SK-N-MC (cell line): ENCODE measurements at regions not wholly inside any gene's neighbourhood (a gene's known extent, or its start where the extent isn't known, plus 50 kb on each side); places are given as distances from the start of the nearest gene placed in this dataset.

Experiments
- DNase-seq: peaks from one replicate; pipeline ENCODE4 v3.0.0-alpha.2; 2011; ENCODE audit warnings: low read depth, low spot score
- H3K27ac ChIP-seq: fragments of 200-600 bp; sonication (generic); 2 replicates; pipeline ENCODE4 v1.5.1; 2016; ENCODE audit warnings: mixed run types
- H3K36me3 ChIP-seq: fragments of 200-600 bp; sonication (generic); 2 replicates; pipeline ENCODE4 v1.6.1; 2017; ENCODE audit warnings: antibody characterized with exemption, low read length, mixed read lengths; ENCODE audit not compliant: insufficient read depth
- H3K4me3 ChIP-seq: fragments of 200-600 bp; sonication (generic); 2 replicates; pipeline ENCODE4 v1.5.1; 2016
- H3K9ac ChIP-seq: fragments of 200-600 bp; sonication (generic); 2 replicates; pipeline ENCODE4 v1.8.0; 2017; ENCODE audit warnings: mixed run types, mixed read lengths; ENCODE audit not compliant: insufficient read length
- H3K9me3 ChIP-seq: fragments of 200-600 bp; sonication (generic); 2 replicates; pipeline ENCODE4 v1.6.1; 2017; ENCODE audit warnings: low read depth, mild to moderate bottlenecking, antibody characterized with exemption, low read length, moderate library complexity, mixed read lengths
- EZH2 ChIP-seq: fragments of 200-600 bp; sonication (generic); IDR thresholded peaks from one replicate; pipeline ENCODE4 v1.6.1; 2017; ENCODE audit warnings: antibody characterized with exemption
- FOXP2 ChIP-seq: optimal IDR thresholded peaks from 2 replicates; pipeline ENCODE3; 2011; ENCODE audit warnings: mild to moderate bottlenecking, moderate library complexity; ENCODE audit not compliant: insufficient read depth; ENCODE audit errors: extremely low read length, control extremely low read depth
- POLR2AphosphoS5 ChIP-seq: IDR thresholded peaks from 2 replicates; pipeline ENCODE4 v1.6.1; 2012; ENCODE audit warnings: mild to moderate bottlenecking, low read depth, low read length, borderline replicate concordance

DNA sequence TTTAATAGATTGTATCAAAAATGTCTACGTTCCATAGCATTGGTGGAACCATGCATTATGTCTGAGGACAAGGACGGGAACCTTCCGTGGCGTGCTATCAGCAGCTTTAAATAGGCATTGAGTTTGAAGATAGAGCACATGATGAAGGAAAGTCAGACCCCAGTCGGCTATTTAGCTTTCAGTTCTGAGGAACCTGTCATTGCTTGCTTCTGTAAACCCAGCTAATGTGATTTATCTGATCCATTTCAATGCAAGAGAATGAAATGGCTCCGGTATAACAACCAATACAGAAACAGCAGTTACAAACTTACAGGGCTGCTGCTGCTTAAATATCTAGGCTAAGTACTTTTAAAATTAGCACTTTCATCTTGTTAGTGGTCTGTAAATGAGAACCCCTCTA lies 503.3 kb downstream of the RNF144A start:
- Histone ChIP-seq H3K9ac (no peak overlapping the region), H3K9me3 (no peaks in the 10 kb centered on the region), H3K4me3 (no peak overlapping the region), H3K36me3 (no peaks in the 10 kb centered on the region), H3K27ac (no peak overlapping the region)
- DNase-seq: no peak
- TF ChIP-seq EZH2 (no peak), FOXP2 (no peak), POLR2AphosphoS5 (no peak)

DNA sequence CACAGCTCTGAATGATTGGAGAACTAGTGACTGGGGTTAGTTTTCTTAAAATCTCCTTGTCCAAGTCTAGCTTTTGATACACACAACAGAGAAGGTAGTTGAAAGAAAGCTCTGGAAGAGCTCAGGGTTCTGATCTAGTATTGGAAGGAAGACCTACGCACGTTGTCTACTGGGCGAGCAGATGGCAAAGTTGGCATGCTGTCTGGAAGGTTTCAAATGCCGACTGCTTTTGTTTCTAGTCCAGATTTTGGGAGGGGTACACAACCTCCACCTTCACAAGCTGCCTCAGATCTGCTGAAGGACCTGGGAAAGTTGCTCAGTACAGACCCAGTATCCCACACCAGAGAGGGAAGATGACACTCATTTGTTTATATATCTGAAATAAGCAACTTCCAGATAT lies 507.3 kb downstream of the RNF144A start:
- Histone ChIP-seq H3K4me3 (no peak overlapping the region), H3K9me3 (no peaks in the 10 kb centered on the region), H3K36me3 (no peaks in the 10 kb centered on the region), H3K9ac (no peak overlapping the region), H3K27ac (no peak overlapping the region)
- no peak for TF ChIP-seq POLR2AphosphoS5
- no peak for DNase-seq

DNA sequence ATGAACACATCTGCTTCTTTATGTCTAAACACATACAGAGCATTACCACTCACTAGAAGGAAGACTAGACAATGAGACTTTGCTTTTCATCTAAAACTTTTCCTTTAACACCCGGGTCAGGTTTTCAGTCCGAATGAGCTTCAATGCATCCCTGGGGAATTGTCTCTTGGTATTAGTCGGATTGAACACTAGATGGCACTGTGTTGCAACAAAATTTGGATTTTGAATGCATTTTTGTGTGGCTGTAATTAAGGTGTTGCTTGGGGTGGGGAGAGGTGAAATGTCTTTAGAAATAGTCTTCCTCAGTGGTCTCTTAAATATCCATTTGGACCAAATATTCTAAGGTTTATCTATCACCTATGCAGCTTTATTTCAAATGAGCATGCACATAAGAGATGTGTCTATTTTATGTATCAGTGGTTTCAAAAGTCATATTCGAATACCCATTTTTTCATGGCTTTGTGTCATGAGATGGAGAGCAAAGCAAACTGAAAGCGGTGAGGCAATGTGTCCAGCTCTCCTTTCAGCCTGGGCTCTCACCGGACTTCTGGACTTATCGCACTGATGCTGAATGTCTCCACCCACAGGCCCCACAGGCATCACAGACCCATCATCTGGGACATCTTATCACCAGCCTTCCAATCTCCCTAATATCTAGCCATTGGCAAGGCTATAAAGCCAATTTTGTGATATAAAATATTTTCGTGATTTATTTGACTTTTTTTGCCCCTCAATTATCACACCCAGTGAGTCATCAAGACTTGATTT lies 510.3 kb downstream of the RNF144A start:
- peak overlapping the region; percentile 59 for H3K27ac ChIP-seq
- peaks cover under 1% of the 10 kb centered on the region; the same call in 1 of the 2 replicates for H3K9me3 ChIP-seq
- TF ChIP-seq FOXP2: no peak
- no peak for TF ChIP-seq POLR2AphosphoS5
- TF ChIP-seq EZH2: no peak
- peak; percentile 72 for DNase-seq
- H3K36me3 ChIP-seq: no peaks in the 10 kb centered on the region
- no peak overlapping the region for H3K9ac ChIP-seq
- peak overlapping the region; percentile 17; the same call in 1 of the 2 replicates for H3K4me3 ChIP-seq

DNA sequence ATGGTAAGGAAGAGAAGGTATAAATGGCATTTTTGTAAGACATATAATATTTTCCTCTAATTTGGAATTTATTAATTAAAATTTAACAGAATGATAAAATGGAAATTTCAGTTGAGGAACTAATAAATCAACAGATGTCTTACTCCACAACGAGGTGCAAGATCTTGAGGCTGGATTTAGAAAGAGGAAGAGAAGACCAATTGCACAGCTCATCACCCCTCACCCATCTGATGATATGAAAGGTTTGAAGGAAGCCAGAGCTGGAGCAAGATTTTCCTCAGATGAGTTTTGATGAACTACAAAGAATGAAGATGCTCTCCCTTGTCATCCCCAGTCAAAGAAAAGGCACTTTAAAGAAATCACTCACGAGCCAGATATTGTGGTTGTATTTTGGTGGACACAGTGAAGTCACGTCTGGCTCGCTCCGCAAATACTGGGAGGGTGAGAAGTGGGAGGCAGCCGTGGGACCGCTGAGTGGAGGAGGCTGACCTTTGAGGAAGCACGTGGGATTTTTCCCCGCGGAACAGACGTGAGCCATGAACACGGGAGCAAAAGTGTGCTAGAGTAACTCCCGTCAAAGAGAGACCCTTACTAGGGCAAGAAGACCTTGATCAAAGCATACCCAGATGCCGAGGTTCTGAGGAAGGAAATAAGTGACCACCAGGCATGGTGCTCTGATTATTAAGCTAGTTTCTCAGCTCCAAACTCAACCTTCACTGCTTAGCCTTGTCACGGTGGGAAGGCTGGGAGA lies 511.4 kb downstream of the RNF144A start:
- Histone ChIP-seq H3K4me3 (no peak overlapping the region), H3K9me3 (peaks cover 10% of the 10 kb centered on the region; the same call in 1 of the 2 replicates), H3K27ac (peak overlapping the region; percentile 59), H3K9ac (no peak overlapping the region), H3K36me3 (no peaks in the 10 kb centered on the region)
- TF ChIP-seq FOXP2 (no peak), POLR2AphosphoS5 (no peak), EZH2 (no peak)
- DNase-seq: no peak

DNA sequence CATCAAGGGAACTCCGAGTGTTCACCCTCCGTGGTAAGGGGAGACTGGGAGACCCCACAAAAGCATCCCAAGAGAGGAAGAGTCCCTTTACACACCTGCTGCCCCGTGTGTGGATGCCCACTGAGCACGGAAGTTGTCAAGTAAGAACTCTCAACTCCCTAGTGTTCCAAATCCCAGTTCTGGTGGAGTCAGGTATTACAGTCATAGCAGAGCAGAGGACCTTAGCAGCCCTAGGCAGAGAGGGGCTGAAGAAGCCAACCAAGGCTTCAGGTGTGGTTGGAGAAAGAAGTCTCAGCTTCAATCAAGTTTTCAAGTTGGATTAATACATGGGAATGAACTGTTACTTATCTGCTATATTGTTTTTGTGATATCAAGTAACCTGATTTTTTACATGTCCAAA lies 512.5 kb downstream of the RNF144A start:
- H3K9ac ChIP-seq: no peak overlapping the region
- H3K27ac ChIP-seq: no peak overlapping the region
- peaks cover 12% of the 10 kb centered on the region; the same call in 1 of the 2 replicates for H3K9me3 ChIP-seq
- H3K4me3 ChIP-seq: no peak overlapping the region
- TF ChIP-seq EZH2: no peak
- TF ChIP-seq POLR2AphosphoS5: no peak
- TF ChIP-seq FOXP2: no peak
- no peaks in the 10 kb centered on the region for H3K36me3 ChIP-seq
- no peak for DNase-seq

DNA sequence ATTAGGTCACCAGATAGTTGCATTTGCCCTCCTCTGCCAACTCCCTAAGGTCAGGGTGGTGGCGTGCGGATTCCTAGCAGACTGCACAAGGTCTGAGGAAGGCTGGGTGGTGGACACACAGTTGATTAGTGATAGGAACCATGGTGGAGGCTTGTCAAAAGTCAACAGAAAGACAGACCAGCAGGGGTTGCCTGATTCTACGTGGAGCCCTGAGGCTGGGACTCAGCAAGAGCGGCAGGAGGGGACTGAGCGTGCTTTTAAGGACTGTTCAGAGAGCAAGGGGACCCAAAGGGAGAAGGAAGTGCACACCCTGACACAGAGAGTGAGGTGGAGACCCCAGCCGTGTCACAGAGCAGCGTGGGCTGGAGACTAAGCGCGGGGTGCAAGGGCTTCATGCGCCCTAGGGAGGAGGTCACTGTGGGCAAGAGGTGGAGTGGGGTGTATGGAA lies 513.2 kb downstream of the RNF144A start:
- TF ChIP-seq POLR2AphosphoS5 (no peak), FOXP2 (no peak), EZH2 (no peak)
- no peak for DNase-seq
- Histone ChIP-seq H3K27ac (no peak overlapping the region), H3K4me3 (no peak overlapping the region), H3K9me3 (peaks cover 12% of the 10 kb centered on the region; the same call in 1 of the 2 replicates), H3K9ac (no peak overlapping the region), H3K36me3 (no peaks in the 10 kb centered on the region)

DNA sequence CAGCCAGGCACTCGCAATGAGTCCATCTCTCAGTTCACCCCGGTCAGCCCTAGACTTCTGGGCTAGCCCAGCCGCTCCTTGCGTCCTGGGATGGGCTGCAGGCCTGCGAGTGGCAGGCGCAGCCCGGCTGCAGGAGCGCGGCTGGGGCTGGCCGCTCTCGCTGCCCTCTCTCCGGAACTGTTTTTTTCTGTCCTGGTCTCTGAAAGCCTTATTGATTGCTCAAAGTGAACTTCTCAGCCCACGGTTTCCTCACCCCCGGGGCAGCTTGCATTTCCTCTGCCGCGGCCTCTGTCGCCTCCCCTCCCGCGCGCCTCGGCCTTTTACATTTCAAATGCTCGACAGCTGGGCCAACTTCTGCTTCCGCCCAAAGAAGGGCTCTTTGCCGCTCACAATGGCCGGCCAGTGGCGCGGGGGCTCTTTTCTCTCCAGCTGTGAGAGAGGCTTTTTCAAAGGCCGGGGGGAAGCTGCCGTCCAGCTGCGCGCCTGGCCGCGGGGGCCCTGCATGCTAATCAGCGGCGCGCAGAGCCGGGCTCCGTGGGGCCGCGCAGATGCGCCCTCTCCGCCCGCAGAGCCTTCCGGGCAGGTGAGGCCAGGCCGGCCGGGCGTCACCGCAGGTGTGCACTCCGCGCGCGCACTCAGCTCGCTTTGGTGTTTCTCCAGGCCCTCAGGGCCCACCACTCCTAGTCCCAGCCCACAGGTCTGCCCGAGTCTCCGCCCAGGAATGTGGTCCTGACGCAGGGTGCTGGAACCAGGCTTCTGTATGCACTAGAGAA lies 513.8 kb downstream of the RNF144A start:
- Histone ChIP-seq H3K9ac (no peak overlapping the region), H3K36me3 (no peaks in the 10 kb centered on the region), H3K27ac (no peak overlapping the region), H3K4me3 (no peak overlapping the region), H3K9me3 (peaks cover 12% of the 10 kb centered on the region; the same call in 1 of the 2 replicates)
- TF ChIP-seq EZH2 (no peak), POLR2AphosphoS5 (no peak), FOXP2 (no peak)
- DNase-seq: no peak

DNA sequence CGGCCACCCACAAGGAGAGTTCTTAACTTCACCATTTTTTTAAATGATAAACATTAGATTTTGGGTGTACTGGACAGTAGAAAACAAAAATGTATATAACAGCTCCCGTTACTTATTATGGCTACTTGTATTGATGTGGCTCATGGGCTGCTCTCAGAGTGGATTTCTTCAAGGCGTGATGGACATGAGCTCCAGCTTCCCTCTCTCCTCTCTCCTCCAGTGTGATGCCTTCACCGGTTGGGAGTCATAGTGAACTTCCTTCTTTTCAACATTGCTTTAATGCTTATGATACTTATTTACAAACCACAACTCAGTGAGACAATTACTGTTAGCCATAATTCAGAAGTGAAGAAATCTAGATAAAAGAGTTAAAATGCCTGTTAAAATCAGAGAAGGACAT lies 515.2 kb downstream of the RNF144A start:
- H3K9ac ChIP-seq: no peak overlapping the region
- H3K36me3 ChIP-seq: no peaks in the 10 kb centered on the region
- no peak for TF ChIP-seq FOXP2
- no peak for TF ChIP-seq EZH2
- no peak for TF ChIP-seq POLR2AphosphoS5
- H3K27ac ChIP-seq: no peak overlapping the region
- H3K4me3 ChIP-seq: no peak overlapping the region
- DNase-seq: no peak
- H3K9me3 ChIP-seq: peaks cover 12% of the 10 kb centered on the region; the same call in 1 of the 2 replicates
